BE2C (cell line): ENCODE measurements at regions not wholly inside any gene's neighbourhood (a gene's known extent, or its start where the extent isn't known, plus 50 kb on each side); places are given as distances from the start of the nearest gene placed in this dataset.

Experiments
- DNase-seq: peaks from one replicate; pipeline ENCODE4 v3.0.0-alpha.2; 2020
- H3K27me3 ChIP-seq: fragments of 250-450 bp; sonication (Bioruptor Pico); 2 replicates; pipeline ENCODE4 v1.5.1; 2020; ENCODE audit warnings: mild to moderate bottlenecking
- H3K36me3 ChIP-seq: fragments of 250-450 bp; sonication (Bioruptor Pico); 2 replicates; pipeline ENCODE4 v1.5.1; 2020; ENCODE audit warnings: mild to moderate bottlenecking
- H3K4me1 ChIP-seq: fragments of 250-450 bp; sonication (Bioruptor Pico); 2 replicates; pipeline ENCODE4 v1.5.1; 2020
- H3K4me3 ChIP-seq: 2 replicates; pipeline ENCODE4 v1.5.1; 2011; ENCODE audit warnings: low read depth, low read length
- H3K9me3 ChIP-seq: fragments of 250-450 bp; sonication (Bioruptor Pico); 2 replicates; pipeline ENCODE4 v1.5.1; 2020
- TF ChIP-seq, protein P1 (sequence below): IDR thresholded peaks from 2 replicates; pipeline ENCODE4 v1.5.1; 2012; ENCODE audit warnings: mild to moderate bottlenecking, low read depth, low read length

DNA sequence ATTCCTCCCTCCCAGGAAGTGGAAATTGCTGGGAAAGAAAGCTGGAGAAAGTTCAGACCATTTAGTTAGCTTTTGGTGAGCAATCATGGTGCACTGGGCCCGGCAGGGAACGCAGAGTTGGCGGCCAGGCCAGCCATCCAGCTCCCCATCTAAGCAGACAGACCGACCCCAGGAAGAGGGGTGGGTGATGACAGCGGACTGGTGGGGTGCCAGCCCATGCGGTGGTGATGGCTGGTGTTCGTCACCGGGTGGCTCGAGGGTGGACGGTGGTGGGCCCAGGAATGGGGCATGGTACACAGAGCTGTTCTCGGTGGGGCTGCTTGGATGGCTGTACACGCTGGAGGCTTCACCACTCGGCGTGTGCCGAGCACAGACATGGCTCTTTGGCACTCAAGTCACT lies 85.6 kb upstream of the ARAP3 start:
- no peak for DNase-seq
- no peaks in the 10 kb centered on the region for H3K9me3 ChIP-seq
- H3K36me3 ChIP-seq, result no peaks in the 10 kb centered on the region
- H3K4me3 ChIP-seq, result no peak overlapping the region
- H3K4me1 ChIP-seq, result no peaks in the 10 kb centered on the region
- TF ChIP-seq, protein P1, sequence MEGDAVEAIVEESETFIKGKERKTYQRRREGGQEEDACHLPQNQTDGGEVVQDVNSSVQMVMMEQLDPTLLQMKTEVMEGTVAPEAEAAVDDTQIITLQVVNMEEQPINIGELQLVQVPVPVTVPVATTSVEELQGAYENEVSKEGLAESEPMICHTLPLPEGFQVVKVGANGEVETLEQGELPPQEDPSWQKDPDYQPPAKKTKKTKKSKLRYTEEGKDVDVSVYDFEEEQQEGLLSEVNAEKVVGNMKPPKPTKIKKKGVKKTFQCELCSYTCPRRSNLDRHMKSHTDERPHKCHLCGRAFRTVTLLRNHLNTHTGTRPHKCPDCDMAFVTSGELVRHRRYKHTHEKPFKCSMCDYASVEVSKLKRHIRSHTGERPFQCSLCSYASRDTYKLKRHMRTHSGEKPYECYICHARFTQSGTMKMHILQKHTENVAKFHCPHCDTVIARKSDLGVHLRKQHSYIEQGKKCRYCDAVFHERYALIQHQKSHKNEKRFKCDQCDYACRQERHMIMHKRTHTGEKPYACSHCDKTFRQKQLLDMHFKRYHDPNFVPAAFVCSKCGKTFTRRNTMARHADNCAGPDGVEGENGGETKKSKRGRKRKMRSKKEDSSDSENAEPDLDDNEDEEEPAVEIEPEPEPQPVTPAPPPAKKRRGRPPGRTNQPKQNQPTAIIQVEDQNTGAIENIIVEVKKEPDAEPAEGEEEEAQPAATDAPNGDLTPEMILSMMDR, result no peak
- no peaks in the 10 kb centered on the region for H3K27me3 ChIP-seq

DNA sequence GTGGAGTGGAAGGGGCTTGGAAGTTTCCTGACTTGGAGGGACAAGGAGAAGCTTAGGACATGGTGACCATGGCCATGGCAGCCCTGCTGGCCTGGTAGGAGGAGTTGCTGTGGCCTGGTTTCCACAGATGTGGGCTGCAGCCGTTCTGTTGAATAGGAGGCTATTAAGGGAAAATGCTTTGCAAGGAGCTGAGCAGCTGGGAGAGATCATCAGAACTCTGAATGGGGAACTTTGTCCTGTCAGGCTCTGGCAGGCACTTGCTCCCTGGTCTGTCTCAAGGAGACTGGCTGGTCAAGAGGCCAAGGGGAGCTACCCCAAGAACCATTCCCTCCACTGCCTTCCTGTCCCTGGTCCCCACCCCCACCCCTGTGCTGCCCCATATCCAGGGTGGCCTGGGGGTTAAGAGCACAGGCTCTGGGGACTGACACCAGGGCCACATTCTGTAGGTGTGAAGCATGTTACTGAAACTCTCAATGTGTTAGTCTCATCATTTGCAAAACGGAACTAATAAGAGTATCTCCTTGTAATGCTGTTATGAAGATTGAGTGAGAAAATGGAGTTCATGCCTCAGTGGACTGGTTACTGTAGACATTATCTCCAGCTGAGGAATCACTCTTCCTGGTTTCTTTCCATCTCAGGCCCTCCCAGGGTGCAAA lies 84.0 kb upstream of the ARAP3 start:
- TF ChIP-seq, protein P1, result no peak
- Histone ChIP-seq H3K27me3 (no peaks in the 10 kb centered on the region), H3K4me1 (no peaks in the 10 kb centered on the region), H3K36me3 (no peaks in the 10 kb centered on the region), H3K9me3 (no peaks in the 10 kb centered on the region), H3K4me3 (no peak overlapping the region)
- no peak for DNase-seq

DNA sequence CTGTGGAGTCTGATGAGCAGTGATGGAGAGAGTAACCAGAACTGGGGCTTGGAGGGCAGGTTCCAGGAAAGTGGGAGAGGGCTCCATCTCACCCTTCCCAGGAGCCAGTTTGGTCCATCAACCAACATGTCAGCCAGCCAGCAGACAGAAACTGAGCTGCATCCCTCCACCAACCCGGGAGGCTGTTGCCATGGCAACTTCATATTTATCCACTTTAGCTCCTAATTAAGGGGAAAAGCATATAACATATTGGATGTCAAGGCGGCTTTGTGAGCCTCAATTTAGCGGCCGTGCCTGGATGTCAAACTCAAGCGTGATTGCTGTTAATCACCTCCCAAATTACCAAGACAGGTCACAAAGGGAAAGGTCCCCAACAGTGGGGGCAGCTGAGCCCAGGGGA lies 81.5 kb upstream of the ARAP3 start:
- TF ChIP-seq, protein P1, result no peak
- no peak overlapping the region for H3K4me3 ChIP-seq
- no peaks in the 10 kb centered on the region for H3K27me3 ChIP-seq
- DNase-seq, result no peak
- peaks cover 11% of the 10 kb centered on the region for H3K4me1 ChIP-seq
- no peaks in the 10 kb centered on the region for H3K36me3 ChIP-seq
- H3K9me3 ChIP-seq, result no peaks in the 10 kb centered on the region

DNA sequence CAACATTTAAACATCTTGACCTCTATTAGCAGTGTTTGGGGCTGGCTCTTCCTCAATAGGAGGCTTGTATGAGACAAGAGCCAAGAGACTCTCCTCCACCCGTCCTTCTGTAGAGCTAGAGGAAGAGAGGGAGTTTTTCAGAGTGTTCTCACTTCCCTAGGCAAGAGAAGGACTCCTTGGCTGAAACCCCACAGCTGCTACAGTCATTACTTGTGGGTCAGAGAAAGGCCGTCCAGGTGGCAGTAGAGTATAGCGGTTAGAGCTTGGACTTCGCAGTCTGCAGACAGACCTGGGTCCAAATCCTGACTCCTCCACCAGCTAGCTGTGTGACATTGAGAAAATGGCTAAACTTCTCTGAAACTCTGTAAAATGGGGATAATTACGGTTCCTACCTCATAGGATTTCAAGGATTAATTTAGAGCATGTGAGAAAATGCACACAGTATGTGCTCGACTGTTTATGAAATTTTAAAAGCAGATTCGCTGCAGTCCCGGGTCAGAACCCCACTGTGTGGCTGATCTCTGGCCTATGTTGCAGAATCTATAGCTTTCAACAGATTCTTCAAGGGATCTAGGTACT lies 80.8 kb upstream of the ARAP3 start:
- DNase-seq, result no peak
- no peaks in the 10 kb centered on the region for H3K27me3 ChIP-seq
- TF ChIP-seq, protein P1, result no peak

DNA sequence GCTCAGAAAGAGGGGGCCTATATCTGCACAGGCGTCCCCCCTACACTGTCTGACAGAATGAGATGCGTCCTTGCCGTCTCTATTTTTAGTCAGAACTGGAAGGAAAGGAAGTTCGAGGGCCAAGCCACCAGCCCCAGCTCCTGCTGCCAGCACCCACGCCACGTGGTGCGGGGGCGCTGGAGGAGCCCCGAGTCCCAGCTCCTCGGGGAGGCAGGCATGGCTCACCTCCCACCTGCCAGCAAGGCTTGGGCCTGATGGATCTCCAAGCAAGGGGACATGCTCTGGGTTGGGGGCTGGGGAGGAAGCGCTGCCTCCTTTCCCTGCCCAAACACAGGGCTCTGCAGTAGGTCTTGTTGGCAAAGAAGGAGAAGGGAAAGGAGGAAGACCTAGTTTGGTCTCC lies 80.3 kb upstream of the ARAP3 start:
- Histone ChIP-seq H3K4me3 (no peak overlapping the region), H3K9me3 (no peaks in the 10 kb centered on the region), H3K27me3 (no peaks in the 10 kb centered on the region), H3K36me3 (no peaks in the 10 kb centered on the region), H3K4me1 (peaks cover 22% of the 10 kb centered on the region)
- TF ChIP-seq, protein P1, result no peak
- no peak for DNase-seq

More for the DNA sequence above, 80.8 kb upstream of the ARAP3 start:
- no peaks in the 10 kb centered on the region for H3K36me3 ChIP-seq
- no peaks in the 10 kb centered on the region for H3K9me3 ChIP-seq
- peaks cover 17% of the 10 kb centered on the region for H3K4me1 ChIP-seq
- H3K4me3 ChIP-seq, result no peak overlapping the region

DNA sequence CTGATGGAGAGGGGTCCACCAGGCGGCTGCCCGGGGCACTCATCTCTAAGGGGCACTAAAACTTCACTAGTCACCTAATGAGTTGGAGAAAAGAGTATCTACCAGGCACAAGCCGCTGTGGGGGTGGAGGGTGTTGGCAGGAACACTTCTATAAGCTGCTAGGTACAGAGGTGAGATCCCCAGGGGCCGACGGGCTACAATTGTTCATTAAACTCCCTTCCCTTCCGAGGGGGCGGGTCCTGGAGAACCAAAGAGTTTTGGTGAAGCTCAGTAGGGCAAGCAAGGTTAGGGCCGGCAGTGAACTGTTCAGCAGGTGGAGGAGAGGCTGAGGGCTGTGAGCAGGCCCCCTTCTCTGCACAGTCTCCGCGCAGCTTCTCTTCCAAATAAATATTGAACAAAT lies 78.7 kb upstream of the ARAP3 start:
- H3K36me3 ChIP-seq, result no peaks in the 10 kb centered on the region
- peaks cover 25% of the 10 kb centered on the region for H3K4me1 ChIP-seq
- TF ChIP-seq, protein P1, result no peak
- DNase-seq, result no peak
- H3K27me3 ChIP-seq, result no peaks in the 10 kb centered on the region
- no peak overlapping the region for H3K4me3 ChIP-seq
- H3K9me3 ChIP-seq, result no peaks in the 10 kb centered on the region
